ENCODE measurements at regions not wholly inside any gene's neighbourhood (a gene's known extent, or its start where the extent isn't known, plus 50 kb on each side); places are given as distances from the start of the nearest gene placed in this dataset.
A peak's percentile ranks its signal among the peaks of the same experiment; 100 is the strongest.

- H3K4me1 ChIP-seq (ENCODE audit: control insufficient read depth, insufficient read depth, low read length), result peaks cover 15% of the 10 kb centered on the region
- no peak for TF ChIP-seq ZNF266 (tag by site-specific recombination; IDR thresholded peaks at IDR 0.05; ENCODE audit: low read depth)
- TF ChIP-seq ZNF768 (tag by site-specific recombination; IDR thresholded peaks at IDR 0.05), result peak; percentile 67
- ChIA-PET CTCF (interaction anchor here (0.8 to 1.6 kb wide), 2 partner anchors 34 to 53 kb away, joined by 3 to 4 read pairs; no protein-coding TSS in a partner anchor), POLR2A (no interaction called here)
- no peak overlapping the region for H3K4me3 ChIP-seq (ENCODE audit: low read depth, low read length)
- H3K27ac ChIP-seq (ENCODE audit: extremely low read depth, low read depth, low read length), result no peak overlapping the region
- H3K36me3 ChIP-seq (ENCODE audit: control insufficient read depth in 2 of 2, insufficient read depth in 1 of 2, low read length in 2 of 2), result no peaks in the 10 kb centered on the region
- H3K9me3 ChIP-seq (ENCODE audit: control insufficient read depth, insufficient read depth, low read depth, low read length), result no peaks in the 10 kb centered on the region
Measured at GRCh38 chr16:87244636-87245197, 72.5 kb downstream of the C16orf95 start.

GRCh38 chr16:87245511-87245910 lies 71.7 kb downstream of the C16orf95 start:
- H3K36me3 ChIP-seq (ENCODE audit: control insufficient read depth in 2 of 2, insufficient read depth in 1 of 2, low read length in 2 of 2), result no peaks in the 10 kb centered on the region
- no peak overlapping the region for H3K4me3 ChIP-seq (ENCODE audit: low read depth, low read length)
- H3K9me3 ChIP-seq (ENCODE audit: control insufficient read depth, insufficient read depth, low read depth, low read length), result no peaks in the 10 kb centered on the region
- no peak overlapping the region for H3K27ac ChIP-seq (ENCODE audit: extremely low read depth, low read depth, low read length)
- TF ChIP-seq, protein P1, sequence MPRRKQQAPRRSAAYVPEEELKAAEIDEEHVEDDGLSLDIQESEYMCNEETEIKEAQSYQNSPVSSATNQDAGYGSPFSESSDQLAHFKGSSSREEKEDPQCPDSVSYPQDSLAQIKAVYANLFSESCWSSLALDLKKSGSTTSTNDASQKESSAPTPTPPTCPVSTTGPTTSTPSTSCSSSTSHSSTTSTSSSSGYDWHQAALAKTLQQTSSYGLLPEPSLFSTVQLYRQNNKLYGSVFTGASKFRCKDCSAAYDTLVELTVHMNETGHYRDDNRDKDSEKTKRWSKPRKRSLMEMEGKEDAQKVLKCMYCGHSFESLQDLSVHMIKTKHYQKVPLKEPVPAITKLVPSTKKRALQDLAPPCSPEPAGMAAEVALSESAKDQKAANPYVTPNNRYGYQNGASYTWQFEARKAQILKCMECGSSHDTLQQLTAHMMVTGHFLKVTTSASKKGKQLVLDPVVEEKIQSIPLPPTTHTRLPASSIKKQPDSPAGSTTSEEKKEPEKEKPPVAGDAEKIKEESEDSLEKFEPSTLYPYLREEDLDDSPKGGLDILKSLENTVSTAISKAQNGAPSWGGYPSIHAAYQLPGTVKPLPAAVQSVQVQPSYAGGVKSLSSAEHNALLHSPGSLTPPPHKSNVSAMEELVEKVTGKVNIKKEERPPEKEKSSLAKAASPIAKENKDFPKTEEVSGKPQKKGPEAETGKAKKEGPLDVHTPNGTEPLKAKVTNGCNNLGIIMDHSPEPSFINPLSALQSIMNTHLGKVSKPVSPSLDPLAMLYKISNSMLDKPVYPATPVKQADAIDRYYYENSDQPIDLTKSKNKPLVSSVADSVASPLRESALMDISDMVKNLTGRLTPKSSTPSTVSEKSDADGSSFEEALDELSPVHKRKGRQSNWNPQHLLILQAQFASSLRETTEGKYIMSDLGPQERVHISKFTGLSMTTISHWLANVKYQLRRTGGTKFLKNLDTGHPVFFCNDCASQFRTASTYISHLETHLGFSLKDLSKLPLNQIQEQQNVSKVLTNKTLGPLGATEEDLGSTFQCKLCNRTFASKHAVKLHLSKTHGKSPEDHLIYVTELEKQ (tag by site-specific recombination; IDR thresholded peaks at IDR 0.05; ENCODE audit: borderline replicate concordance), result no peak
- TF ChIP-seq PRDM1 (tag by site-specific recombination; IDR thresholded peaks at IDR 0.05), result no peak
- TF ChIP-seq ZNF423 (tag by site-specific recombination; IDR thresholded peaks at IDR 0.05), result no peak
- TF ChIP-seq BCL11B (tag by site-specific recombination; IDR thresholded peaks at IDR 0.05; ENCODE audit: low read depth), result no peak
- TF ChIP-seq ZNF157 (tag by site-specific recombination; IDR thresholded peaks at IDR 0.05), result no peak
- no peak for TF ChIP-seq KLF16 (tag by site-specific recombination; IDR thresholded peaks at IDR 0.05)
- TF ChIP-seq ZNF626 (tag by site-specific recombination; IDR thresholded peaks at IDR 0.05), result no peak
- TF ChIP-seq ZNF248 (tag by site-specific recombination; IDR thresholded peaks at IDR 0.05), result no peak
- TF ChIP-seq, protein P2, sequence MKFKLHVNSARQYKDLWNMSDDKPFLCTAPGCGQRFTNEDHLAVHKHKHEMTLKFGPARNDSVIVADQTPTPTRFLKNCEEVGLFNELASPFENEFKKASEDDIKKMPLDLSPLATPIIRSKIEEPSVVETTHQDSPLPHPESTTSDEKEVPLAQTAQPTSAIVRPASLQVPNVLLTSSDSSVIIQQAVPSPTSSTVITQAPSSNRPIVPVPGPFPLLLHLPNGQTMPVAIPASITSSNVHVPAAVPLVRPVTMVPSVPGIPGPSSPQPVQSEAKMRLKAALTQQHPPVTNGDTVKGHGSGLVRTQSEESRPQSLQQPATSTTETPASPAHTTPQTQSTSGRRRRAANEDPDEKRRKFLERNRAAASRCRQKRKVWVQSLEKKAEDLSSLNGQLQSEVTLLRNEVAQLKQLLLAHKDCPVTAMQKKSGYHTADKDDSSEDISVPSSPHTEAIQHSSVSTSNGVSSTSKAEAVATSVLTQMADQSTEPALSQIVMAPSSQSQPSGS (tag by site-specific recombination; IDR thresholded peaks at IDR 0.05; ENCODE audit: low read depth), result no peak
- TF ChIP-seq MYNN (tag by site-specific recombination; IDR thresholded peaks at IDR 0.05; ENCODE audit: borderline replicate concordance), result no peak
- TF ChIP-seq ZNF610 (tag by site-specific recombination; IDR thresholded peaks at IDR 0.05; ENCODE audit: borderline replicate concordance), result no peak
- no peak for TF ChIP-seq ZNF843 (tag by site-specific recombination; IDR thresholded peaks at IDR 0.05)
- no peak for TF ChIP-seq ZNF350 (tag by site-specific recombination; IDR thresholded peaks at IDR 0.05)
- no peak for TF ChIP-seq ZNF571 (tag by site-specific recombination; IDR thresholded peaks at IDR 0.05)
- TF ChIP-seq ZNF302 (tag by site-specific recombination; IDR thresholded peaks at IDR 0.05; ENCODE audit: low read depth), result no peak
- TF ChIP-seq ZNF580 (tag by site-specific recombination; IDR thresholded peaks at IDR 0.05), result no peak
- TF ChIP-seq ZBTB21 (tag by site-specific recombination; IDR thresholded peaks at IDR 0.05), result no peak
- TF ChIP-seq ZFHX2 (tag by site-specific recombination; conservative IDR thresholded peaks at IDR 0.05), result no peak
- TF ChIP-seq ZNF426 (tag by site-specific recombination; IDR thresholded peaks at IDR 0.05), result no peak
- TF ChIP-seq ZXDB (tag by site-specific recombination; IDR thresholded peaks at IDR 0.05), result no peak
- POLR2A ChIA-PET, result no interaction called here
- CTCF ChIA-PET, result interaction anchor here (0.6 to 0.8 kb wide), 3 partner anchors 13 to 177 kb away, joined by 3 read pairs; no protein-coding TSS in a partner anchor
- H3K4me1 ChIP-seq (ENCODE audit: control insufficient read depth, insufficient read depth, low read length), result peaks cover 15% of the 10 kb centered on the region
